NCI-H2107 treated with DMSO at 0.1 percent for 48 hours (cell line): ENCODE measurements at regions not wholly inside any gene's neighbourhood (a gene's known extent, or its start where the extent isn't known, plus 50 kb on each side); places are given as distances from the start of the nearest gene placed in this dataset.

Experiments
- DNase-seq: peaks from one replicate; lab custom pipeline; 2025; ENCODE audit not compliant: unreplicated experiment; lab: John Stamatoyannopoulos, UW

GRCh38 chr21:24183077-24183476, 1424.2 kb downstream of the MRPL39 start:
- no peak for DNase-seq

- no peak for DNase-seq
Observed at GRCh38 chr21:24179110-24179509, 1428.2 kb downstream of the MRPL39 start.

GRCh38 chr21:24175106-24175505, 1432.2 kb downstream of the MRPL39 start:
- no peak for DNase-seq

- DNase-seq, result no peak
Observed at GRCh38 chr21:24171736-24172135, 1435.5 kb downstream of the MRPL39 start.

- DNase-seq, result no peak
Observed at GRCh38 chr21:24163539-24163938, 1443.7 kb downstream of the MRPL39 start.

GRCh38 chr21:24160528-24160927, 1446.8 kb downstream of the MRPL39 start:
- no peak for DNase-seq

- no peak for DNase-seq
Observed at GRCh38 chr21:24153137-24153536, 1454.1 kb downstream of the MRPL39 start.

- no peak for DNase-seq
Observed at GRCh38 chr21:24150753-24151152, 1456.5 kb downstream of the MRPL39 start.

- DNase-seq, result no peak
Observed at GRCh38 chr21:24148461-24148860, 1458.8 kb downstream of the MRPL39 start.

GRCh38 chr21:24147674-24148073, 1459.6 kb downstream of the MRPL39 start:
- no peak for DNase-seq

GRCh38 chr21:24131056-24131455, 1476.2 kb downstream of the MRPL39 start:
- no peak for DNase-seq

- no peak for DNase-seq
Observed at GRCh38 chr21:24127651-24128050, 1479.6 kb downstream of the MRPL39 start.

GRCh38 chr21:24123785-24124184, 1483.5 kb downstream of the MRPL39 start:
- no peak for DNase-seq

- DNase-seq, result no peak
Observed at GRCh38 chr21:24118738-24119459, 1488.4 kb downstream of the MRPL39 start.

GRCh38 chr21:24115141-24115540, 1492.1 kb downstream of the MRPL39 start:
- DNase-seq, result no peak

- DNase-seq, result no peak
Observed at GRCh38 chr21:24112020-24112419, 1495.3 kb downstream of the MRPL39 start.

- no peak for DNase-seq
Observed at GRCh38 chr21:24110846-24111245, 1496.4 kb downstream of the MRPL39 start.

GRCh38 chr21:24097181-24097580, 1510.1 kb downstream of the MRPL39 start:
- DNase-seq, result no peak

- no peak for DNase-seq
Observed at GRCh38 chr21:24096651-24097050, 1510.6 kb downstream of the MRPL39 start.

GRCh38 chr21:24093032-24093431, 1514.2 kb downstream of the MRPL39 start:
- DNase-seq, result no peak

- no peak for DNase-seq
Observed at GRCh38 chr21:24076179-24076578, 1531.1 kb downstream of the MRPL39 start.

GRCh38 chr21:24055696-24056095, 1551.6 kb downstream of the MRPL39 start:
- DNase-seq, result no peak

- no peak for DNase-seq
Observed at GRCh38 chr21:24050231-24050630, 1557.0 kb downstream of the MRPL39 start.
